Smooth muscle cell (in vitro differentiated cells): ENCODE measurements at regions not wholly inside any gene's neighbourhood (a gene's known extent, or its start where the extent isn't known, plus 50 kb on each side); places are given as distances from the start of the nearest gene placed in this dataset.

Experiments
- DNase-seq: peaks from one replicate; lab custom pipeline; 2025; ENCODE audit not compliant: unreplicated experiment; lab: John Stamatoyannopoulos, UW
- H2AFZ ChIP-seq: fragments of 200-600 bp; sonication (generic); 2 replicates; pipeline ENCODE4 v1.6.0; 2016; ENCODE audit warnings: antibody characterized with exemption, low read depth, mild to moderate bottlenecking
- H3F3A ChIP-seq: fragments of 200-600 bp; sonication (generic); 2 replicates; pipeline ENCODE4 v1.6.0; 2017; ENCODE audit warnings: antibody characterized with exemption, low read depth
- H3K27ac ChIP-seq: fragments of 200-600 bp; sonication (generic); 2 replicates; pipeline ENCODE4 v1.5.1; 2016; ENCODE audit warnings: low read depth, mild to moderate bottlenecking
- H3K27me3 ChIP-seq: fragments of 200-600 bp; sonication (generic); 2 replicates; pipeline ENCODE4 v1.6.1; 2016; ENCODE audit warnings: low read depth, mild to moderate bottlenecking
- H3K36me3 ChIP-seq: fragments of 200-600 bp; sonication (generic); 2 replicates; pipeline ENCODE4 v1.5.1; 2016; ENCODE audit warnings: low read depth
- H3K4me1 ChIP-seq: fragments of 200-600 bp; sonication (generic); 2 replicates; pipeline ENCODE4 v1.5.1; 2016; ENCODE audit warnings: low read depth
- H3K4me2 ChIP-seq: fragments of 200-600 bp; sonication (generic); 2 replicates; pipeline ENCODE4 v1.6.0; 2016; ENCODE audit warnings: mild to moderate bottlenecking
- H3K4me3 ChIP-seq: fragments of 200-600 bp; sonication (generic); 2 replicates; pipeline ENCODE4 v1.5.1; 2016; ENCODE audit warnings: mild to moderate bottlenecking
- H3K79me2 ChIP-seq: fragments of 200-600 bp; sonication (generic); 2 replicates; pipeline ENCODE4 v1.6.0; 2016; ENCODE audit warnings: low read depth, mild to moderate bottlenecking
- H3K9ac ChIP-seq: fragments of 200-600 bp; sonication (generic); 2 replicates; pipeline ENCODE4 v1.6.0; 2016; ENCODE audit warnings: low read depth
- H3K9me3 ChIP-seq: fragments of 200-600 bp; sonication (generic); replicated peaks from 2 replicates; pipeline ENCODE4 v1.5.1; 2016; ENCODE audit warnings: low read depth
- H4K20me1 ChIP-seq: fragments of 200-600 bp; sonication (generic); 2 replicates; pipeline ENCODE4 v1.6.0; 2016; ENCODE audit warnings: low read depth
- WGBS: methylation state at CpG from one replicate; pipeline ENCODE4 v1.1.7; 2016; ENCODE audit warnings: low lambda C conversion rate; 5-methylcytosine and 5-hydroxymethylcytosine counted together
- TF ChIP-seq, protein P1 (sequence below): fragments of 200-600 bp; sonication (generic); IDR thresholded peaks from 2 replicates; pipeline ENCODE4 v1.5.1; 2017; ENCODE audit warnings: borderline replicate concordance, mild to moderate bottlenecking, antibody characterized with exemption; ENCODE audit not compliant: insufficient read depth, poor library complexity, severe bottlenecking

DNA sequence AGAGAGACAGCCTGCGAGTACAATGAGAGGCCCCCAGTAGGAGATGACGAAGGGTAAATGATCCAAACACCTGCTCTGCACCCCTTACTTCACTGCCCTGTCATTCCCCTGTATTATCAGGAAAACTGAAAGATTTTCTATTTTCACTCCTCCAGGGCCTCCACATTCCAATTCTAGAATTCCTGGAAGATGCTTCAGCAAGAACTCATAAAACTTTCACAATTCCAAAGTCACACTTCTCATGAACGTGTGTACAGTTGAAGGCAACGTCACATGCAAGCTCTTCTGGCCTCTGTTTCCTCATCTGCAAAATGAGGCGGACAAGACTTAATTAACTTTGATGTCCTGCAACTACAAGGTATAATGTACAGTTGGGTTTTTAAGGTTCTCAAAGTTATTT is 62.8 kb upstream of the SPATA12 start:
- no peaks in the 10 kb centered on the region for H3F3A ChIP-seq
- H3K27ac ChIP-seq, result no peak overlapping the region
- H3K9ac ChIP-seq, result no peak overlapping the region
- H3K4me3 ChIP-seq, result no peak overlapping the region
- no peaks in the 10 kb centered on the region for H3K79me2 ChIP-seq
- no peaks in the 10 kb centered on the region for H3K36me3 ChIP-seq
- TF ChIP-seq, protein P1, sequence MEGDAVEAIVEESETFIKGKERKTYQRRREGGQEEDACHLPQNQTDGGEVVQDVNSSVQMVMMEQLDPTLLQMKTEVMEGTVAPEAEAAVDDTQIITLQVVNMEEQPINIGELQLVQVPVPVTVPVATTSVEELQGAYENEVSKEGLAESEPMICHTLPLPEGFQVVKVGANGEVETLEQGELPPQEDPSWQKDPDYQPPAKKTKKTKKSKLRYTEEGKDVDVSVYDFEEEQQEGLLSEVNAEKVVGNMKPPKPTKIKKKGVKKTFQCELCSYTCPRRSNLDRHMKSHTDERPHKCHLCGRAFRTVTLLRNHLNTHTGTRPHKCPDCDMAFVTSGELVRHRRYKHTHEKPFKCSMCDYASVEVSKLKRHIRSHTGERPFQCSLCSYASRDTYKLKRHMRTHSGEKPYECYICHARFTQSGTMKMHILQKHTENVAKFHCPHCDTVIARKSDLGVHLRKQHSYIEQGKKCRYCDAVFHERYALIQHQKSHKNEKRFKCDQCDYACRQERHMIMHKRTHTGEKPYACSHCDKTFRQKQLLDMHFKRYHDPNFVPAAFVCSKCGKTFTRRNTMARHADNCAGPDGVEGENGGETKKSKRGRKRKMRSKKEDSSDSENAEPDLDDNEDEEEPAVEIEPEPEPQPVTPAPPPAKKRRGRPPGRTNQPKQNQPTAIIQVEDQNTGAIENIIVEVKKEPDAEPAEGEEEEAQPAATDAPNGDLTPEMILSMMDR, result no peak
- WGBS, result 57% methylated on average over 5 of the region's 5 CpGs
- no peaks in the 10 kb centered on the region for H3K4me1 ChIP-seq
- H3K27me3 ChIP-seq, result no peaks in the 10 kb centered on the region
- no peak overlapping the region for H2AFZ ChIP-seq
- no peaks in the 10 kb centered on the region for H4K20me1 ChIP-seq
- H3K9me3 ChIP-seq, result no peaks in the 10 kb centered on the region
- DNase-seq, result no peak
- H3K4me2 ChIP-seq, result no peak overlapping the region

DNA sequence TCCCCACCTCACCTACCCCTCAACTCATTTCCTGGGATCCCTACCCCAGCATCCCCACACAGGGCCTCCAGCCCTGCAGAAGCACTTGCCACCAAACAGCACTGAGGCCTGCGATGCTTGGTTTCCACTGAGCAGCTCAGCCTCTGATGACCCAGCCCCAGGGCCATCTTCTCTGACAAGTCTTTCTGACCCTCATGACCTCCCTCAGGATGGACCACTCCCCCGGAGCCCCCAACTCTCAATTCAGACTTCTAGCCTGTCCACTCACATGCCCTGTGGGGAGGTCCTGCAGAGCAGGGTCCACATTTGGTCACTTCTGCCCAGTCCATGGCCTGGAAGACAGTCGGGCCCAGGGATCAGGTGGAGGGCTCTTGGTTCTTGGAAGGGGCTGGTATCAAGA is 63.4 kb upstream of the SPATA12 start:
- no peak overlapping the region for H2AFZ ChIP-seq
- WGBS, result 86% methylated on average over 3 of the region's 3 CpGs

DNA sequence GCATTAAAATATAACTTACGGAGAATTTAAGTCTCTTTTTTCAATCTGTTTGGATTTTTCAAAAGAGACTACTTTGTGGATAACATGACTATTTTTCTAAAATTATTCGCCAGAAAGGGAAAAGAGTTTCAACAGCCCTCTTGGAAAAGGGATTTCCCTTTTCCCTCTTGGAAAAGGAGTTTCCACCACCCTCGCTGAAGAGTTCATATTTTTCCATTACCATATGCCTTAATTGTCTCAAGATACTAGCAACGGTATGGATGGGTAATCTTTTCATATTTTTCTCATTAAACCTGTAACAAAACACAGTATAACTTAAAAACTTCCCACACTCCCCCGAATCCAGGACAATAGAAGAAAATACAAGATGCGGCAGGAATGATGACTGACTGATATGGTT is 66.1 kb upstream of the SPATA12 start:
- Histone ChIP-seq H2AFZ (no peak overlapping the region), H3K4me3 (no peak overlapping the region), H3K27ac (no peak overlapping the region), H3F3A (no peaks in the 10 kb centered on the region), H3K27me3 (no peaks in the 10 kb centered on the region), H3K4me1 (no peaks in the 10 kb centered on the region), H3K9ac (no peak overlapping the region), H3K4me2 (no peak overlapping the region), H3K9me3 (no peaks in the 10 kb centered on the region), H3K36me3 (no peaks in the 10 kb centered on the region), H3K79me2 (no peaks in the 10 kb centered on the region), H4K20me1 (no peaks in the 10 kb centered on the region)
- TF ChIP-seq, protein P1, result no peak
- DNase-seq, result no peak
- WGBS, result 94% methylated on average over 6 of the region's 6 CpGs

More for the DNA sequence above, 63.4 kb upstream of the SPATA12 start:
- no peaks in the 10 kb centered on the region for H3K9me3 ChIP-seq
- no peak overlapping the region for H3K4me2 ChIP-seq
- H3K9ac ChIP-seq, result no peak overlapping the region
- no peaks in the 10 kb centered on the region for H3K27me3 ChIP-seq
- DNase-seq, result no peak
- no peaks in the 10 kb centered on the region for H3F3A ChIP-seq
- H3K79me2 ChIP-seq, result no peaks in the 10 kb centered on the region
- H3K27ac ChIP-seq, result no peak overlapping the region
- no peaks in the 10 kb centered on the region for H3K36me3 ChIP-seq
- H4K20me1 ChIP-seq, result no peaks in the 10 kb centered on the region
- TF ChIP-seq, protein P1, result no peak
- H3K4me3 ChIP-seq, result no peak overlapping the region
- no peaks in the 10 kb centered on the region for H3K4me1 ChIP-seq

DNA sequence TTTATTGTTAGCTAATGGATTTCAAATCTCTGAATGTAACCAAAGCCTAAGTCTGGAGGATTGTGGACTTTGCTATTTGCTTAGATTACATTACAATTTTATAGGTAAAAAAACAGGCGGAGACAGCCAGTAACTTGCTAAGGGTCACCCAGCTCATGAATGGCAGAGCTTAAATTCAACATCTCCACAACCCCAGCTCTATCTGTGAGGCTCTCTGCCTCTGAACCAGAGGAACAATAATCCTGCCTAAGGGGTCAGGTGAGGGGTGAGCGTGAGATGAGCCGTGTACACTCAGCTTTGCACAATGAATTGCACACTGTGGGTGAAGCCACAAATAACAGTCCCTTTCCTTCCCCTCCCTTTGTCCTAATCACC is 69.8 kb upstream of the SPATA12 start:
- TF ChIP-seq, protein P1, result no peak
- Histone ChIP-seq H3K79me2 (no peaks in the 10 kb centered on the region), H2AFZ (no peak overlapping the region), H3K4me2 (no peak overlapping the region), H3K4me1 (peaks cover 5% of the 10 kb centered on the region), H3K27ac (no peak overlapping the region), H3K9me3 (no peaks in the 10 kb centered on the region), H3K9ac (no peak overlapping the region), H3K4me3 (no peak overlapping the region), H3K27me3 (no peaks in the 10 kb centered on the region), H4K20me1 (no peaks in the 10 kb centered on the region), H3K36me3 (no peaks in the 10 kb centered on the region), H3F3A (peaks cover 17% of the 10 kb centered on the region)
- 84% methylated on average over 3 of the region's 3 CpGs for WGBS
- no peak for DNase-seq
